SK-N-MC (cell line): ENCODE measurements at regions not wholly inside any gene's neighbourhood (a gene's known extent, or its start where the extent isn't known, plus 50 kb on each side); places are given as distances from the start of the nearest gene placed in this dataset.

Source experiments
- EZH2 ChIP-seq: fragments of 200-600 bp; sonication (generic); IDR thresholded peaks from one replicate; pipeline ENCODE4 v1.6.1; 2017; ENCODE audit warnings: antibody characterized with exemption
- POLR2AphosphoS5 ChIP-seq: IDR thresholded peaks from 2 replicates; pipeline ENCODE4 v1.6.1; 2012; ENCODE audit warnings: mild to moderate bottlenecking, low read depth, low read length, borderline replicate concordance

DNA sequence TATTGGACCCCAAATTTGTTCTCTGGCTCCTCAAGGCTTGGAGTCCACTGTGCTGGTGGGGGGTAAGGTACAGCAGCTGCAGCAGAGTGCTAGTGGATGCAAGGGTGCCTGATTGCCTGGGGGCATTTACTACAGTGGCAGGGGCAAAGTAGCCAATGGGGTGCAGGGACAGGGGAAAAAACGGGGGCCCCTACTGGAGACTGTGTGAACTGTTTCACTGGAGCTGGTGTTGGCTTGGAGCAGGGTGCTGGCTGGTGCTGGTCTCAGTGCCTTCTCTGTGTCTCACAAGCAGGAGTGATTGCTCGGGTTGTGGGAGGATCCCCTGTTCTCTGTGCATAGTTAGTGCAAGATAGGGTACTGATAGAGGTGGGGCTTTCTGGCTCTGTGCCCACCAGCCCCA is 935.9 kb downstream of the JRKL start:
- TF ChIP-seq EZH2 = no peak
- no peak for TF ChIP-seq POLR2AphosphoS5
